Suppressor macrophage treated with lipopolysaccharide for 4 hours (primary cell): ENCODE measurements at regions not wholly inside any gene's neighbourhood (a gene's known extent, or its start where the extent isn't known, plus 50 kb on each side); places are given as distances from the start of the nearest gene placed in this dataset.

ENCODE experiments used
- DNase-seq: peaks from one replicate; pipeline ENCODE4 v3.0.0-alpha.2; 2020

GRCh38 chr5:100974082-100974481 is 71.0 kb upstream of the ST8SIA4 start:
- DNase-seq, result no peak

- DNase-seq, result no peak
Measured at GRCh38 chr5:100970646-100971255, 67.7 kb upstream of the ST8SIA4 start.

GRCh38 chr5:100965291-100965690 is 62.2 kb upstream of the ST8SIA4 start:
- no peak for DNase-seq
